IMR-90 (cell line): ENCODE measurements at regions not wholly inside any gene's neighbourhood (a gene's known extent, or its start where the extent isn't known, plus 50 kb on each side); places are given as distances from the start of the nearest gene placed in this dataset.

ENCODE experiments used
- ATAC-seq: fragments of 200-7000 bp; cut with Tn5 transposase; 2 replicates; pipeline ENCODE4 v1.9.1; 2020; ENCODE audit warnings: low read depth, mild to moderate bottlenecking, moderate library complexity
- BruUV-seq: library from RNA; stranded (reverse); fragments of 400-500 nt; replicated peaks from 2 replicates; lab custom pipeline; 2021; lab: Mats Ljungman, UMichigan
- CTCF ChIA-PET: fragments of 300-600 bp; formaldehyde crosslinking; extraction: SDS; loops from one replicate; lab custom pipeline; 2021; ENCODE audit warnings: antibody characterized with exemption; lab: Yijun Ruan, JAX
- POLR2A ChIA-PET: fragments of 300-600 bp; sonication (Branson Sonifier 250); formaldehyde crosslinking; loops from one replicate; lab custom pipeline; 2022; ENCODE audit warnings: antibody characterized with exemption; ENCODE audit not compliant: unreplicated experiment; lab: Charles Lee
- DNase-seq: peaks from one replicate; pipeline ENCODE4 v3.0.0; 2013
- H2AFZ ChIP-seq: replicated peaks from 2 replicates; pipeline ENCODE3; 2013; ENCODE audit warnings: low read length, mild to moderate bottlenecking; ENCODE audit not compliant: poor library complexity
- H2AK5ac ChIP-seq: 2 replicates; pipeline ENCODE4 v1.6.1; 2013; ENCODE audit warnings: low read depth, low read length, inconsistent platforms
- H2AK9ac ChIP-seq: replicated peaks from 2 replicates; pipeline ENCODE3; 2013; ENCODE audit warnings: mild to moderate bottlenecking, low read depth, low read length, moderate library complexity; ENCODE audit not compliant: poor library complexity
- H2BK120ac ChIP-seq: 2 replicates; pipeline ENCODE4 v1.6.1; 2013; ENCODE audit warnings: low read depth, low read length, inconsistent platforms
- H2BK15ac ChIP-seq: 3 replicates; pipeline ENCODE4 v1.6.1; 2013; ENCODE audit warnings: low read depth, low read length, inconsistent platforms
- H2BK20ac ChIP-seq: 2 replicates; pipeline ENCODE4 v1.6.1; 2013; ENCODE audit warnings: low read depth, mild to moderate bottlenecking, inconsistent platforms, low read length, moderate library complexity
- H2BK5ac ChIP-seq: 2 replicates; pipeline ENCODE4 v1.6.1; 2013; ENCODE audit warnings: mild to moderate bottlenecking, low read depth, low read length, inconsistent platforms; ENCODE audit not compliant: poor library complexity, severe bottlenecking
- H3K14ac ChIP-seq: replicated peaks from 2 replicates; pipeline ENCODE4 v1.6.1; 2013; ENCODE audit warnings: low read depth, low read length, inconsistent platforms
- H3K18ac ChIP-seq: 2 replicates; pipeline ENCODE4 v1.6.1; 2013; ENCODE audit warnings: low read depth, low read length, control low read depth
- H3K23ac ChIP-seq: 2 replicates; pipeline ENCODE4 v1.6.1; 2013; ENCODE audit warnings: low read depth, low read length, inconsistent platforms
- H3K27ac ChIP-seq: 2 replicates; pipeline ENCODE4 v1.5.1; 2013; ENCODE audit warnings: mild to moderate bottlenecking, control low read depth, low read length; ENCODE audit not compliant: insufficient read depth
- H3K27me3 ChIP-seq: 2 replicates; pipeline ENCODE4 v1.6.1; 2013; ENCODE audit warnings: low read length; ENCODE audit not compliant: control insufficient read depth, insufficient read depth
- H3K36me3 ChIP-seq: 2 replicates; pipeline ENCODE4 v1.6.1; 2013; ENCODE audit warnings: low read length, mixed read lengths; ENCODE audit not compliant: control insufficient read depth, insufficient read depth
- H3K4ac ChIP-seq: 2 replicates; pipeline ENCODE4 v1.6.1; 2013; ENCODE audit warnings: low read depth, low read length, inconsistent platforms
- H3K4me1 ChIP-seq: 2 replicates; pipeline ENCODE4 v1.6.1; 2013; ENCODE audit warnings: low read length, mixed read lengths; ENCODE audit not compliant: control insufficient read depth, insufficient read depth
- H3K4me2 ChIP-seq: 2 replicates; pipeline ENCODE4 v1.6.1; 2013; ENCODE audit warnings: low read depth, mild to moderate bottlenecking, control low read depth, low read length, moderate library complexity
- H3K4me3 ChIP-seq: 2 replicates; pipeline ENCODE4 v1.5.1; 2013; ENCODE audit warnings: low read depth, mild to moderate bottlenecking, control low read depth, low read length, moderate library complexity; ENCODE audit not compliant: insufficient read depth
- H3K56ac ChIP-seq: 2 replicates; pipeline ENCODE4 v1.6.1; 2013; ENCODE audit warnings: low read length, inconsistent platforms; ENCODE audit not compliant: insufficient read depth; ENCODE audit errors: extremely low read depth
- H3K79me1 ChIP-seq, 2 experiments: 2 replicates each; pipeline ENCODE4 v1.6.1; 2013; ENCODE audit warnings: low read length in 2 of 2, inconsistent platforms in 1 of 2, low read depth in 1 of 2
- H3K9ac ChIP-seq: 2 replicates; pipeline ENCODE4 v1.6.1; 2013; ENCODE audit warnings: low read depth, low read length, control low read depth
- H3K9me1 ChIP-seq: 2 replicates; pipeline ENCODE4 v1.6.1; 2013; ENCODE audit warnings: low read length, inconsistent platforms; ENCODE audit not compliant: insufficient read depth
- H3K9me3 ChIP-seq: 2 replicates; pipeline ENCODE4 v1.6.1; 2013; ENCODE audit warnings: low read length; ENCODE audit not compliant: control insufficient read depth, insufficient read depth
- H4K20me1 ChIP-seq: 2 replicates; pipeline ENCODE4 v1.6.1; 2013; ENCODE audit warnings: low read length, inconsistent platforms; ENCODE audit not compliant: insufficient read depth
- H4K5ac ChIP-seq: 2 replicates; pipeline ENCODE4 v1.6.1; 2013; ENCODE audit warnings: mild to moderate bottlenecking, low read depth, low read length, control low read depth
- H4K8ac ChIP-seq, 2 experiments: 2 replicates each; pipeline ENCODE4 v1.6.1; 2013; ENCODE audit warnings: low read depth in 2 of 2, low read length in 2 of 2, control low read depth in 1 of 2, inconsistent platforms in 1 of 2
- H4K91ac ChIP-seq: 2 replicates; pipeline ENCODE4 v1.6.1; 2013; ENCODE audit warnings: low read depth, low read length, inconsistent platforms; ENCODE audit not compliant: insufficient read depth
- BHLHE40 ChIP-seq: fragments of 150-350 bp; IDR thresholded peaks from 2 replicates; pipeline ENCODE4 v1.6.1; 2016; ENCODE audit warnings: mild to moderate bottlenecking, low read depth, low read length
- CHD1 ChIP-seq: IDR thresholded peaks from 2 replicates; pipeline ENCODE4 v1.6.1; 2012; ENCODE audit warnings: low read depth, low read length, improper control_type of control experiment
- FOS ChIP-seq: fragments of 150-350 bp; IDR thresholded peaks from 2 replicates; pipeline ENCODE4 v1.6.1; 2016; ENCODE audit warnings: low read depth, low read length
- MAFK ChIP-seq: IDR thresholded peaks from 2 replicates; pipeline ENCODE4 v1.6.1; 2012; ENCODE audit warnings: low read depth, low read length, improper control_type of control experiment
- MXI1 ChIP-seq: IDR thresholded peaks from 2 replicates; pipeline ENCODE4 v1.6.1; 2012; ENCODE audit warnings: low read depth, mild to moderate bottlenecking, low read length, moderate library complexity, borderline replicate concordance
- NFE2L2 ChIP-seq: fragments of 150-350 bp; IDR thresholded peaks from 2 replicates; pipeline ENCODE4 v1.6.1; 2016; ENCODE audit warnings: low read depth, mild to moderate bottlenecking, low read length
- POLR2A ChIP-seq: IDR thresholded peaks from 2 replicates; pipeline ENCODE4 v1.6.1; 2012; ENCODE audit warnings: mild to moderate bottlenecking, low read depth, low read length
- RCOR1 ChIP-seq: IDR thresholded peaks from 2 replicates; pipeline ENCODE4 v1.6.1; 2012; ENCODE audit warnings: mild to moderate bottlenecking, low read length, improper control_type of control experiment; ENCODE audit not compliant: insufficient replicate concordance
- SMC3 ChIP-seq: fragments of 150-350 bp; IDR thresholded peaks from 2 replicates; pipeline ENCODE4 v1.6.1; 2016; ENCODE audit warnings: low read depth, mild to moderate bottlenecking, antibody characterized with exemption, low read length, moderate library complexity
- WGBS, 2 experiments: methylation state at CpG; one replicate each; pipeline versions ENCODE4 v1.1.5 to v1.1.7; 2013; ENCODE audit warnings: missing lambda C conversion rate in 2 of 2; ENCODE audit not compliant: insufficient read length in 1 of 2; ENCODE audit errors: extremely low coverage in 2 of 2; 5-methylcytosine and 5-hydroxymethylcytosine counted together
- dilution Hi-C: fragments of 300-500 bp; cut with HindIII; formaldehyde crosslinking; loops from one replicate; pipeline ENCODE4 v1.14.3; 2018; ENCODE audit warnings: low sequenced_read_pairs; ENCODE audit not compliant: unreplicated experiment
- in situ Hi-C: fragments of 300-500 bp; cut with MboI; formaldehyde crosslinking; loops from 3 replicates; pipeline ENCODE4 v1.14.3; 2019; ENCODE audit warnings: low sequenced_read_pairs, inconsistent platforms, mixed read lengths
- intact Hi-C: fragments of 100-400 bp; cut with micrococcal nuclease; formaldehyde crosslinking; loops from 2 replicates; pipeline ENCODE4 v1.10.0; 2022
- TF ChIP-seq, protein P1 (sequence below): fragments of 150-350 bp; IDR thresholded peaks from 2 replicates; pipeline ENCODE4 v1.6.1; 2016; ENCODE audit warnings: low read depth, mild to moderate bottlenecking, low read length, moderate library complexity, borderline replicate concordance
- TF ChIP-seq, protein P2 (sequence below): conservative IDR thresholded peaks from 2 replicates; pipeline ENCODE4 v1.5.1; 2012; ENCODE audit warnings: mild to moderate bottlenecking, low read depth, low read length, improper control_type of control experiment
- TF ChIP-seq, protein P3 (sequence below): fragments of 150-350 bp; IDR thresholded peaks from 2 replicates; pipeline ENCODE4 v1.6.1; 2017; ENCODE audit warnings: mild to moderate bottlenecking, antibody characterized with exemption, low read length, low read depth

DNA sequence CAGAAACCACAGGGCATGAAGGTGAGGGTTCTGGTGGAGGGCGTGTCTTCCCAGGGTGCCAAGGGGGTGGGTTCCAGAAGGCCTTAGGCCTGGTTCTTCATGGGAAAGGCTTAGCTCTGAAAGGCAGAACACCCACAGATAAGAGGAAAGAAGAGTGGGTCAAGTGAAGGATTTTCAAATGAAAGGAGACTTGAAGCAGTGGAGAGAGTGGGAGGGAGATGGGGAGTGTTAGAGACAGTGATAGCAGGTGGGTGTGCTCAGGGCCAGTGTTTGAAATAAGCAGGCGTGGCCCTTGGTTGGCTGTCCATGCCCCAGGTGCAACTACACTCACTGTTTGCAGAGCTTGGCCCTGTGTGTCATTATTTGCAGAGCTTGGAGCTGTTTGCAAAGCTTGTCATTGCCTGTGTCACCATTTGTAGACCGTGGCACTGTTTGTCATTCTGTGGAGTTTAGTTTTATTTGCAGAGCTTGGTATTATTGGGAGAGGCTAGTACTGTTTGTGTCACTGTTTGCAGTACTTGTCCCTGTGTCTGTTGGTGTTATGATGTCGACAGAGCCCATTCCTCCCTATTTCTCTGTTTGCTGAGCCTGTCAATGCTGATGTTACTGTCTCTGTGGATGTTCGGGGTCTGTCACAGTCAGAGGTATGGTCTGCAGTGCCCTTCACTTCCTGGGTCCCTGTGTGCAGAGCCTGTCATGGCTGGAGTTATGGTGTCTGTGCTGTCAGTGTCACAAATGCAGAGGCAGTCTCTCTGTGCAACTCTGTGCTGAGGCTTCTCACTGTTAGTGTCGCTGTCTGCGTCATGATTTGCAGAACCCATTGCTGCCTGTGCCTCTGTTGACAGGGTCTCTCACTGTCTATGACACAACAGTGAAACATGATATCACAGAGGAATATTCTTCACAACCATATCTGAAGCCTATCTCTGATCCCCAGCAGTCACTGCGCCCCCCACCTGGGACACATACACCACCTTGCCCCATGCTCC lies 127.7 kb upstream of the LRFN2 start:
- no TSS peak for BruUV-seq
- Histone ChIP-seq H3K4me3 (no peak overlapping the region), H2BK20ac (no peak overlapping the region), H4K8ac (no peak overlapping the region), H3K18ac (no peak overlapping the region), H3K4me2 (no peak overlapping the region), H3K27me3 (peaks cover 5% of the 10 kb centered on the region), H3K79me1 (no peaks in the 10 kb centered on the region), H3K36me3 (no peaks in the 10 kb centered on the region), H3K9me3 (no peaks in the 10 kb centered on the region), H2AK5ac (no peak overlapping the region), H3K9me1 (no peaks in the 10 kb centered on the region), H4K91ac (no peak overlapping the region), H3K23ac (no peak overlapping the region), H3K14ac (no peak overlapping the region), H3K9ac (no peak overlapping the region), H4K5ac (no peak overlapping the region), H2BK5ac (no peak overlapping the region), H2AFZ (no peak overlapping the region), H3K4me1 (no peaks in the 10 kb centered on the region), H4K20me1 (no peaks in the 10 kb centered on the region), H3K27ac (no peak overlapping the region), H2BK15ac (no peak overlapping the region), H2AK9ac (no peak overlapping the region), H3K56ac (no peak overlapping the region), H3K4ac (no peak overlapping the region), H2BK120ac (no peak overlapping the region)
- ATAC-seq (no peak), DNase-seq (no peak)
- POLR2A ChIA-PET, result no interaction called here
- TF ChIP-seq MAFK (no peak), POLR2A (no peak), SMC3 (no peak), CHD1 (no peak), NFE2L2 (no peak), FOS (no peak), BHLHE40 (no peak), RCOR1 (no peak), MXI1 (no peak)
- TF ChIP-seq, protein P1, sequence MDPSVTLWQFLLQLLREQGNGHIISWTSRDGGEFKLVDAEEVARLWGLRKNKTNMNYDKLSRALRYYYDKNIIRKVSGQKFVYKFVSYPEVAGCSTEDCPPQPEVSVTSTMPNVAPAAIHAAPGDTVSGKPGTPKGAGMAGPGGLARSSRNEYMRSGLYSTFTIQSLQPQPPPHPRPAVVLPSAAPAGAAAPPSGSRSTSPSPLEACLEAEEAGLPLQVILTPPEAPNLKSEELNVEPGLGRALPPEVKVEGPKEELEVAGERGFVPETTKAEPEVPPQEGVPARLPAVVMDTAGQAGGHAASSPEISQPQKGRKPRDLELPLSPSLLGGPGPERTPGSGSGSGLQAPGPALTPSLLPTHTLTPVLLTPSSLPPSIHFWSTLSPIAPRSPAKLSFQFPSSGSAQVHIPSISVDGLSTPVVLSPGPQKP, result no peak
- TF ChIP-seq, protein P2, sequence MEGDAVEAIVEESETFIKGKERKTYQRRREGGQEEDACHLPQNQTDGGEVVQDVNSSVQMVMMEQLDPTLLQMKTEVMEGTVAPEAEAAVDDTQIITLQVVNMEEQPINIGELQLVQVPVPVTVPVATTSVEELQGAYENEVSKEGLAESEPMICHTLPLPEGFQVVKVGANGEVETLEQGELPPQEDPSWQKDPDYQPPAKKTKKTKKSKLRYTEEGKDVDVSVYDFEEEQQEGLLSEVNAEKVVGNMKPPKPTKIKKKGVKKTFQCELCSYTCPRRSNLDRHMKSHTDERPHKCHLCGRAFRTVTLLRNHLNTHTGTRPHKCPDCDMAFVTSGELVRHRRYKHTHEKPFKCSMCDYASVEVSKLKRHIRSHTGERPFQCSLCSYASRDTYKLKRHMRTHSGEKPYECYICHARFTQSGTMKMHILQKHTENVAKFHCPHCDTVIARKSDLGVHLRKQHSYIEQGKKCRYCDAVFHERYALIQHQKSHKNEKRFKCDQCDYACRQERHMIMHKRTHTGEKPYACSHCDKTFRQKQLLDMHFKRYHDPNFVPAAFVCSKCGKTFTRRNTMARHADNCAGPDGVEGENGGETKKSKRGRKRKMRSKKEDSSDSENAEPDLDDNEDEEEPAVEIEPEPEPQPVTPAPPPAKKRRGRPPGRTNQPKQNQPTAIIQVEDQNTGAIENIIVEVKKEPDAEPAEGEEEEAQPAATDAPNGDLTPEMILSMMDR, result no peak
- TF ChIP-seq, protein P3, sequence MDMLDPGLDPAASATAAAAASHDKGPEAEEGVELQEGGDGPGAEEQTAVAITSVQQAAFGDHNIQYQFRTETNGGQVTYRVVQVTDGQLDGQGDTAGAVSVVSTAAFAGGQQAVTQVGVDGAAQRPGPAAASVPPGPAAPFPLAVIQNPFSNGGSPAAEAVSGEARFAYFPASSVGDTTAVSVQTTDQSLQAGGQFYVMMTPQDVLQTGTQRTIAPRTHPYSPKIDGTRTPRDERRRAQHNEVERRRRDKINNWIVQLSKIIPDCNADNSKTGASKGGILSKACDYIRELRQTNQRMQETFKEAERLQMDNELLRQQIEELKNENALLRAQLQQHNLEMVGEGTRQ, result no peak
- in situ Hi-C loops (no loop called here), dilution Hi-C loops (no loop called here), intact Hi-C loops (no loop called here)
- CTCF ChIA-PET, result no interaction called here
- WGBS, 2 experiments, result 53% methylated on average over 4 of the region's 8 CpGs; no CpG with 5 or more reads in 1 of the 2 experiments
